Dedifferentiated amniotic fluid mesenchymal stem cell (primary cell): ENCODE measurements at regions not wholly inside any gene's neighbourhood (a gene's known extent, or its start where the extent isn't known, plus 50 kb on each side); places are given as distances from the start of the nearest gene placed in this dataset.
A peak's percentile ranks its signal among the peaks of the same experiment; 100 is the strongest.
"Not testable (repeated sequence)": the region's sequence is repeated elsewhere in the genome, so short reads cannot be mapped to it uniquely, and the experiment has no call there.

Experiments
- DNase-seq: peaks from one replicate; pipeline ENCODE4 v3.0.0-alpha.2; 2016; ENCODE audit errors: extremely low spot score

GRCh38 chr4:155032521-155033229 lies 175.8 kb upstream of the NPY2R start:
- DNase-seq = no peak

- DNase-seq = no peak
Observed at GRCh38 chr4:155033604-155034003, 174.8 kb upstream of the NPY2R start.

GRCh38 chr4:155037031-155037430 lies 171.4 kb upstream of the NPY2R start:
- DNase-seq = no peak

DNA sequence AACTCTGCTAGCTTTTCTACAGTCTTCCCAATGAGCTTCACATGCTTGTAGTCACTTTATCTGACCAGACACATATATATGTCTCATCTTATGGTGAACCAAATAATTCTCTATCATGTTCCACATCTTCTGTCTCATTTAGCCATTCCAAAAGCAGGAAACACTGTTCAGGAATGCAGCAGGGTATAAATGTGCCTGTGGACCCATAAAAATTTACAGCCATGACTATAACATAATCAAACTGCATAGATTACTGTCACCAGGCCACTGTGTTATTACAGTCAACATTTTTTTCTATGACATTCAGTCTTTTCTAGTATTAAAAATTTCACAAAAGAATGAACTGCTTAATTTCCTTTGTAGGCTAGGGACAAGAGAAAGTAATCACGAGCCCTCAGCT lies 170.0 kb upstream of the NPY2R start:
- DNase-seq = no peak

DNA sequence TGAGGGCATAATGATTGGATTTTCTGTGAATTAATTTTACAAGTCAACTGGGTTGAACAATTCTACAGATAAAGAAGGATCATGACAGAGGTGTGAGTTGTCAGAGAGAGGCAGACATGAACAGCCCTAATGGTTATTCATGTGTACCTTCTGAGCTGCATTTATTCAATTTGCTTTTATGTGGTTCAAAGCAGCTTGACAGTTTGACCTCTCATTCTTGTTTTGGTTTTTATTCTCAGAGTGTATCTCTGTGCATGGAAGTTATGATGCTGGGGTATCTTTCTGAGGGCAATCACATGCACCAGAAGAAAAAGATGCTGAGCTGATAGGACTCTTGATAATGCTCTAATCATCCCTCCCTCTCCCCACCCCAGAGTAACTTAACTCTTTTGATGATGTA lies 169.3 kb upstream of the NPY2R start:
- no peak for DNase-seq

GRCh38 chr4:155040031-155040430 lies 168.4 kb upstream of the NPY2R start:
- DNase-seq = no peak

GRCh38 chr4:155042014-155042413 lies 166.4 kb upstream of the NPY2R start:
- DNase-seq = no peak

DNA sequence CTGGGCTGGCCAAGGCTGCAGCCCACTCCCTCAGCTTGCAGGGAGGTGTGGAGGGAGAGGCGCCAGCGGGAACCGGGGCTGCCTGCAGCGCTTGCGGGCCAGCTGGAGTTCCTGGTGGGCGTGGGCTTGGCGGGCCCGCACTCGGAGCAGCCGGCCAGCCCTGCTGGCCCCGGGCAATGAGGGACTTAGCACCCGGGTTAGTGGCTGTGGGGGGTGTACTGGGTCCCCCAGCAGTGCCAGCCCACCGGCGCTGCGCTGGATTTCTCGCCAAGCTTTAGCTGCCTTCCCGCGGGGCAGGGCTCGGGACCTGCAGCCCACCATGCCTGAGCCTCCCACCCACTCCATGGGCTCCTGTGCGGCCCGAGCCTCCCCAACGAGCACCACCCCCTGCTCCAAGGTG lies 164.2 kb upstream of the NPY2R start:
- not testable (repeated sequence) for DNase-seq

DNA sequence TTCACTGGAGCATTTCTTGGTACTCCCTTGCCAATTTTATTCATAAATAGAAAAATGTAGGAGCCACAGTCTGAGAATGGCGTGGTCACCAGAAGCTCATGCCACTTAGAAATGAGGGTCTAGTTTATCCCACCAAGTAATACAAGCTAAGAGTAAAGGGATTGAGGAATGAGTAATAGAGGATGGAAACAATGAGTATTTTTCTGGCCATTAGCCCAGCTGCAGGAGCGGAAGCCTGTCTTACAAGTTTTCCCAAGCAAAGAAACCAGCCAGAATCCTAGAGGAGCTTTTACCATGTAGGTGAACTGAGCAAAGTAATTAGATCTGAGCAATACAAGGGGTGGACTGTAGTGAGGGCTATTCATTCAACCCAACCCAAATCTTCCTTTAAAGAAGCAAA lies 160.7 kb upstream of the NPY2R start:
- no peak for DNase-seq

DNA sequence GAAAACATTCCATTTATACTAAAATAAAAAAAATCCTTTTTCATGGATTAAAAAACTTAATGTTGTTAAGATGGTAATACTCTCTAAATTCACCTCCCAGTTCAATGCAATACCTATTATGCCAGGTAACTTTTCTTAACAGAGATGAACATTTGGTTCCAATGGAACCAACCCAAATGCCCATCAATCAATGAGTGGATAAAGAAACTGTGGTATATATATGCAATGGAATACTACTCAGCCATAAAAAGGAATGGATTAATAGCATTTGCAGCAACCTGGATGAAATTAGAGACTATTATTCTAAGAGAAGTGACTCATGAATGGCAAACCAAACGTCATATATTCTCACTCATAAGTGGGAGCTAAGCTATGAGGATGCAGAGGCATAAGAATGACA lies 154.4 kb upstream of the NPY2R start:
- not testable (repeated sequence) for DNase-seq

GRCh38 chr4:155060419-155060818 lies 148.0 kb upstream of the NPY2R start:
- DNase-seq = no peak

GRCh38 chr4:155060873-155061272 lies 147.6 kb upstream of the NPY2R start:
- DNase-seq = no peak

DNA sequence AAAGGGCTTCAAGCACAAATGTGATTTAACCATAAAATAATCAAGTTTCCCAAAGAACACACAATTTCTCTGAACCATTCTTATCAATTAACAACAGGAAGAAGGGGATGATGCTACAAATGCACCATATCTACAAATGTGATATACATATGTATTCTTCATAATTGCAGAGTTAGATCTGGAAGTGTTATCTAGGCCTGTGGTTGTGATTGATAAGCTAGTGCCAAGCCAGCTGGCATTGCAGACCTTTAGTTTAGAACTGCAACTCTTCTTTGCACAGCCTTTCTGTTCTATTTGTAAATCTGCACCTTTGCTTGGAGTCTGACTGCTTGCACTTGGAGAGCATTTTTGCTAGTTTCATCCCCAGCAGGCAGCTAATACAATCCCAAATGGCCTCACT lies 145.5 kb upstream of the NPY2R start:
- DNase-seq = no peak

DNA sequence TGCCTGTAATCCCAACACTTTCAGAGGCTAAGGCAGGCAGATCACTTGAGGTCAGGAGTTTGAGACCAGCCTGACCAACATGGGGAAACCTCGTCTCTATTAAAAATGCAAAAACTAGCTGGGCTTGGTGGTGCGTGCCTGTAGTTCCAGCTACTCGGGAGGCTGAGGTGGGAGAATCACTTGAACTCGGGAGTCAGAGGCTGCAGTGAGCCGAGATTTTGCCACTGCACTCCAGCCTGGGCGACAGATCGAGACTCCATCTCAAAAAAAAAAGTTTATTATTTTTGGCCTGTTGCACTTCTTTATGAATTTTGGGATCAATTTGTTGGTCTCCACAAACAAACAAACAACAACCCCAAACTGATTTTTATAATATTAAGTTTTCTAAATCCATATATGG lies 143.5 kb upstream of the NPY2R start:
- not testable (repeated sequence) for DNase-seq

DNA sequence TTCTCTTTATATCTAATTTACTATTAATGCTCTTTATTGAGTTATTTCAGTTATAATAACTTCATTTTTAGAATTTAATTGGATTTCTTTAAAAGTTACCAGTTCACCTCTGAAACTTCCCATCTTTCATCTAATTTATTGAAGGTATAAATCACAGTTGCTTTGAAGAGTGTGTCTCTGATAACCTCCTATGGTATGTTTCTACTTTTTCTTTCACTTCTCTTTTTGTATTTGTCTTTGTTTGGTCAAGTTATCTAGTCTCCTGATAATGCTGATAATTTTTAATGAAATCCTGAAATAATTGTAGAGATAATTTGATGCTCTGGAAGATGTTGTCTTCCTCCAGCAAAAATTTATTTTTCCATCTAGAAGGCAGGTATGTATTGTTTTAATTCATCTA lies 141.6 kb upstream of the NPY2R start:
- no peak for DNase-seq

- no peak for DNase-seq
Observed at GRCh38 chr4:155071962-155072361, 136.5 kb upstream of the NPY2R start.

DNA sequence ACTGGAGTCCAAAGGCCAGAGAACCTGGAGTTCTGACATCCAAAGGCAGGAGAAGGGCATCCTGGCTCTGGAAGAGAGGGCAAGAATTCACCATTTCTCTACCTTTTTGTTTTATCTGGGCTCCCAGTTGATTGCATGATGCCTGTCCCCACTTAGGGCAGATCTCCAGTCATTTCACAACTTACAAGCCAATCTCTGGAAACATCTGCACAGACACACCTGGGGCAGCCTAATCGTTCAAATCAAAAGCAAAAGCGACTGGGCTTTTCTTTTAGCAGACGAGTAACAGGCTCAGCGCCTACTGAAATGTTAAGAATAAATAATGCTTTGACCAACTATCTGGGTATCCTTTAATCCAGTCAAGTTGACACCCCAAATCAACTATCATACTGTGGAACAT lies 136.0 kb upstream of the NPY2R start:
- DNase-seq = no peak

GRCh38 chr4:155073852-155074251 lies 134.6 kb upstream of the NPY2R start:
- no peak for DNase-seq

DNA sequence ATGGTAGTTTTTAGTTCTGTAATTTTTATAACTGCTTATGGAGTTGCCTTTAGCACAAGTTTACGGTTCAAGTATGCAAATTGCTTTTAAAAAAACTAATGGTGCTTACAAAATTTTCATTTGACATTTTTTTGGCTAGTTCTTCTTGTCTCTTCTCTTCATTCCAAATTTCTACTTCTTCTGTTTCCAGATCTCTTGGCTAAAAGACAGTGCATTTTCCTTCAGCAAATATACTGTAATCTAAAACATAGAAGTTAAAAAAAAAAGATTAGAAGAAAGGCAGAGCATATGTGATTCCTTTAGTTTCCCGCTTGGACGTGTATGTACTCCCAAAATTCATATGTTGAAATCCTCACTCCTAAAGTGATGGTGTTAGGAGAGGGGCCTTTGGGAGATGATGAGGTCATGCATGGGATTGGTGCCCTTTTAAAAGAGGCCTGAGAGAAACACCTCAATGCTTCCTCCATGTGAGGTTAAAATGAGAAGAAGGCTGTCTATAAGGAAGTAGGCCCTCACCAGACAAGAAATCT lies 132.1 kb upstream of the NPY2R start:
- DNase-seq = no peak

- DNase-seq = no peak
Observed at GRCh38 chr4:155077452-155078229, 130.8 kb upstream of the NPY2R start.

DNA sequence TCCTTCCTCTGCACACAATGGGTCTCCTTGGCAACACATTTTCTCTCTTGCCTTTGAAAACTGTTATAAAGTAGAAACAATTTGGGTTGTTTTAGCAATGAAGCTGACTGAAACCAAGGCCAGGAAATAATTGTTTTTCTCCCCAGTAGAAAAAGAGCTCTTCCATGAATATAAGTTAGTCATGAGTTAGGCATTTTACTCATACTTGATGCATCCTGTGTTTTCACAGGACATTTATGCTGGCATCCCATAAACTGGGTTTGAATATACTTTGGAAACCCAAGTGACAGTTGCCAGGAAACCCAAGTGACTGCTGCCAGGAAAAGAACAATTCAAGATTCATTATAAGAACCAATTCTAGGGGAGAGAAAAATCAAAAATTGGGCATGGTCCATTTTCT lies 128.6 kb upstream of the NPY2R start:
- peak; percentile 16 for DNase-seq

GRCh38 chr4:155081222-155081621 lies 127.2 kb upstream of the NPY2R start:
- DNase-seq = no peak

DNA sequence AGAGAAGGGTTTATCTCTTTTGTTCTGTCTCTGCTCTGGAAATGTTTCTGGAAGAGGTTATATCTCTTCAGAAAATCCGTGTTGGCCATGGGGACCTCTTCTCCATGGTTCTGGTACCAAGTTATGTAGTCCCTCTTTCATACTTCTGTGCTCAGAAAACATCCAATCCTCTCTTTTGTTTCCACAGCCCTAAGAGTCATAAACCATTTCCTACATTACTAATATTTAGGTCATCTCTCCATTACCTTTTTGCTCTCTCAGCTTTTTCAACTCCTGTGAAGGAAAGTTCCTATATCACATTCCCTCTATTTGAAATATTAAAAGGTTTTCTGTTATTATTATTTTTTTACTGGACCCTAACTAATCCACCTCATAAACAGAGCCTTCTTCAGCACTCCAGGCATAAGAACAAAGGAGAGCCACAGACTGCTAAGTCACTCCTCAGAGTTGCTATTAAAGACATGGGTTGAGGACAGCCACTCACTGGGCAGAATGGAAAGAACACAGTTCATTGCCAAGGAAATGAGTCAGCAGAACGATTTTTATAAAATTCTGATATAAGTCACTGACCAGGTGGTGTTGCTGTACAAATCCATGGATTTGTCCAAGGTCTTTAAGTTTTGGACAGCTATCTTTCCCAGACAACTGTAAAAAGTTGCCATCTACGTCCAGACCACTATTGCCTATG lies 122.4 kb upstream of the NPY2R start:
- DNase-seq = no peak
